Activated naive CD8-positive, alpha-beta T cell treated with anti-CD3 and anti-CD28 coated beads for 36 hours (primary cell): ENCODE measurements at regions not wholly inside any gene's neighbourhood (a gene's known extent, or its start where the extent isn't known, plus 50 kb on each side); places are given as distances from the start of the nearest gene placed in this dataset.

Experiments
- DNase-seq: peaks from one replicate; pipeline ENCODE4 v3.0.0; 2021
- H3K27ac Mint-ChIP-seq: one replicate; pipeline ENCODE4 v1.8.0; 2022; ENCODE audit warnings: mild to moderate bottlenecking, moderate library complexity, mixed read lengths
- H3K27me3 Mint-ChIP-seq: one replicate; pipeline ENCODE4 v1.8.0; 2022; ENCODE audit warnings: mild to moderate bottlenecking, mixed read lengths
- H3K36me3 Mint-ChIP-seq: one replicate; pipeline ENCODE4 v1.8.0; 2021; ENCODE audit warnings: mild to moderate bottlenecking, mixed read lengths
- H3K4me1 Mint-ChIP-seq: one replicate; pipeline ENCODE4 v1.8.0; 2021; ENCODE audit warnings: mixed read lengths
- H3K4me3 Mint-ChIP-seq: one replicate; pipeline ENCODE4 v1.8.0; 2022; ENCODE audit warnings: mild to moderate bottlenecking, moderate library complexity, mixed read lengths
- H3K9me3 Mint-ChIP-seq: one replicate; pipeline ENCODE4 v1.8.0; 2022; ENCODE audit warnings: mixed read lengths

DNA sequence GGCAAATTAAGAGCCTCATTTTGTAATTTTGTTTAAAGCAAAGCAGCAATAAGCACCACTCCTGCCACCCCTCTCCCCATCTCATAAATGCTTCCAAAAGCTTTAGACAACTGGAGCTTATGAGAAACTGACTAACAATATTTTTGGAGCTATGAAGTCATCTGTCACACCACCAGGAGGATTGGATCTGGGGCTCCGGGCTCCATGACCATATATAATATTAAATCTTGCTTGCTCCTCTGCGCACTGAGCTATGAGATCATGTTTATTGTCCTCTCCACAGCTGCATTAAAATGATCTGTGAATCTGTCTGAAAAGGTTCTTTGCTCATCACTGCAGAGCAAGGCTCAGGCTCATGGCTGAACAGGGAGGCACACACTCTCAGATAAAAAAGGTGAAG, 323.7 kb downstream of the ZNF621 start:
- Mint-ChIP-seq H3K36me3 (peaks cover 2% of the 10 kb centered on the region), H3K4me1 (peaks cover 2% of the 10 kb centered on the region), H3K27ac (no peak overlapping the region), H3K27me3 (peaks cover 20% of the 10 kb centered on the region), H3K4me3 (no peak overlapping the region), H3K9me3 (peaks cover 7% of the 10 kb centered on the region)
- DNase-seq = no peak

DNA sequence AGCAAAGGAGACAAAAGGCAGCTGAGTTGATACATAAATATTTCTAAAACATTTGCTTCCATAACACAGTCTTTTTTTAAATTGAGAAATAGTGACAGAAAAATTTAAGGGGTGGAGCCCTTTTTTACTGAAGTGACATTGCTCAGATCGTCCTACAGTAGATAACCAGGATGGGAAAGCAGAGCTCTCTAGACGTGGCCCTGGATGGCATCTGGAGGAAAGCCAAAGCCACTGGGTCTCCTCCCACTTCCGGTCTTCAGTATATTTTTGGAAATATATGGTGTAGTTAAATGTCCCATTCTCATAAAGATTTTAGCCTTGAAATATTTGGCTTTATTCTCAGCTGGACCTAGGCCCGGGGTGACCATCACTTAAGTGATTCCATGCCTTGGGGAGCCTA, 326.1 kb downstream of the ZNF621 start:
- Mint-ChIP-seq H3K9me3 (peaks cover 1% of the 10 kb centered on the region), H3K27me3 (peaks cover 10% of the 10 kb centered on the region), H3K4me3 (no peak overlapping the region), H3K27ac (no peak overlapping the region), H3K36me3 (peaks cover under 1% of the 10 kb centered on the region), H3K4me1 (peaks cover 2% of the 10 kb centered on the region)
- DNase-seq = no peak

DNA sequence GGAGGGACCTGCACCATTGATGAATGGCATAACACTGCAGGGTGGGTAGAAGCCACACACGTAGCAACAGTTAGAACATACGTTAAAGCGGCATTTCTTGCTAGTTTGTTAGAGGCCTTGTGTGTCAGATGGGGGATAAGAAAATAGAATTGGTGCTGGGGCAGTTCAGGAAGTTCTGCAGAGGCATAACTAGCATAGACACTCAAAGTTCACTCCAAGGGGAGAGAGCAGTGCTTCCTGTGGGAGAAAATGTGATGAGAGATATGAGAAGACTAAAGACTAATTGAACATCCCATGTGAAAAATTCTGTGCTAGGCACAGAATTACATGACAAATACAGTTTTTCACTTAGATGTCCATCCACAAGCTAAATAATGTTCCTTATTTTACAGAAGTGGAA, 327.1 kb downstream of the ZNF621 start:
- Mint-ChIP-seq H3K27ac (no peak overlapping the region), H3K4me3 (no peak overlapping the region), H3K36me3 (no peaks in the 10 kb centered on the region), H3K4me1 (peaks cover 2% of the 10 kb centered on the region), H3K9me3 (no peaks in the 10 kb centered on the region), H3K27me3 (peaks cover 1% of the 10 kb centered on the region)
- DNase-seq = no peak

DNA sequence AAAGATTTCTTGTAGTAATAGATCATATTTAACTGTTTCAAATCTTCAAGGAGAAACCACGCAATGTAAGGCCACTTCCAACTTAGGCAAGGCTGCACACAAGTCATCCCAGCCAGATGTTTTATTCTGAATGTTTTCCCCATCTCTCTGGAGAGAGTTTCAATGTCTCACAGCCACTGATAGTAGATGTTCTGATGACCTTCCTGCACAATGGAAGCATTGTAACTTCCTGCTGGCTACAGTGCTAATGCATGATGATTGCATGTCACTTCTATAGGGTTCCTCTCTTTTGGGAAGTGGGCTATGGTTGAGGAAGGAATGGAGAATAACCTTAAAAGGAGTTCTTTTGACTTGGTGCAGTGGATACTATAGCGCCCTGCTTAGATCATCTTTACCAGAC, 328.0 kb downstream of the ZNF621 start:
- H3K4me1 Mint-ChIP-seq = peaks cover 2% of the 10 kb centered on the region
- no peak for DNase-seq
- H3K27ac Mint-ChIP-seq = no peak overlapping the region

DNA sequence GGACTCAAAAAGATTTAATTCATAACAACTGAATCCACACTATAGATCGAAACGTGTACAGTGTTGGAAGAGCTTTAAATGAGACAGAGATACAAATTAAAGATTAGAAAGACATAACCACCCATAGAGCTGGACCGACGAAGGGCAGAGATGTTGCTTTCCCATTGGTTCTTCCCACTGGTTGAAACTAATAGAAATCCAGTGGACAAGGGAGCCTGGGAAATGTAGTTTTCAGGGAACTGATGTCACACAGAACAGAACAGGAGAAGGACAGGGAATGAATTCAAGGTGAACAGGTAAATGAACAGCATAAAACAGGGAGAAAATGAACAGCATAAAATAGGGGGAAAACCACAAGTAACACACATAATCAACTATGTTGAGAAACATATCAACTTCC, 328.7 kb downstream of the ZNF621 start:
- no peak overlapping the region for H3K27ac Mint-ChIP-seq
- H3K9me3 Mint-ChIP-seq = no peaks in the 10 kb centered on the region
- no peaks in the 10 kb centered on the region for H3K27me3 Mint-ChIP-seq
- no peak for DNase-seq
- H3K4me3 Mint-ChIP-seq = no peak overlapping the region
- H3K4me1 Mint-ChIP-seq = peaks cover 2% of the 10 kb centered on the region
- no peaks in the 10 kb centered on the region for H3K36me3 Mint-ChIP-seq

More for the DNA sequence above, 328.0 kb downstream of the ZNF621 start:
- H3K4me3 Mint-ChIP-seq = no peak overlapping the region
- no peaks in the 10 kb centered on the region for H3K36me3 Mint-ChIP-seq
- H3K9me3 Mint-ChIP-seq = no peaks in the 10 kb centered on the region
- no peaks in the 10 kb centered on the region for H3K27me3 Mint-ChIP-seq

DNA sequence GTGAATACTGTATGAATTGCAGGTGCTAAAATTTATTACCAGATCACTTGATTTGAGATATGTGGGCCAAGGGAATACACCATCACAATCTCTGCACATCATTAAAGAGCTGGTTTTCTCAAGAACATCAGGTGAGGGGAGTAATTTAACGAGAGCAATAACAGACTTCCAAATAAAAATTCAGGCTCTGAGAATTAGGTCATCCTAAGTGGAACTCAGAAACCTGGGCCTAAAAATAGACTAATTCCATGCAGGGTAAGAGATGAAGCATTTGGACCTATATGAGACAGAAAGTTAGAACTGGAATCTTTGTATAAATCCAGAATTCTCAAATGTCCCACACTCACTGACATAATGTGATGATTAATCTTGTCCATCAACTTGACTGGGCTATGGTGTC, 331.1 kb downstream of the ZNF621 start:
- Mint-ChIP-seq H3K4me3 (no peak overlapping the region), H3K27ac (no peak overlapping the region), H3K36me3 (no peaks in the 10 kb centered on the region), H3K9me3 (no peaks in the 10 kb centered on the region), H3K4me1 (no peaks in the 10 kb centered on the region), H3K27me3 (no peaks in the 10 kb centered on the region)
- DNase-seq = no peak

DNA sequence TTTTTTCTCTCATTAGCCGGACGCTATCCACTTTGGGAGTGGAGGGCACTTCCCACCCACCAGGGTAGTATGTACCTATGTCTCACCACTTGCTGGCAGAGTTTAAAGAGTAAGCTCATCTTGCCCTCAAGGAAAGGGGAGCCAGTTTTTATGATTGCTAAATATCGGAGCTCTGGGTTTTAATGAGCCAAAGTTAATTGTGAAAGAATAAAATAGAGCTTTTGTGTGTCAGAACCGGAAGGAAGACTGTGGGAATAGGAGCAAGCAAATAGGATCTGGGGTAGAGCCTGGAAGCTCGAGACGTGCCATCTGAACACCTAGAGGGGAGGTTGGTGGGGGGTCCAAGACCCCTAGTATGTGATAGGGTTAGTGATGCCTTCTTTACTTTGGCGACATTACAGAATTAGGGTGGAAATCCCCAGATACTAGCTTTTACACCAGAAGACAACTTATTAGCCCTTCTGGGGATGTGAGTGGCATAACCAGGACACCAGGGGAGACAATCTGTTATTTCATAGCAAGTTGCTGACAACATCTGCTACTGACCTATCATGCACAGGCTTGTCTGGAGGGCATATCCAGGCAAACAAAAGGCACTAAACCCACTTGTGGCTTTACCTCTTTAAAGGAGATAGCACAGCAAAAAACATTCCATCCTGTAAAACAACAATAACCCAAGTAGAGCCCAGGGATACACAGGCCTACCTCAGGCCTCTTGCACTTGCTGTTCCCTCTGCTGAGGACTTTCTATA, 333.8 kb downstream of the ZNF621 start:
- Mint-ChIP-seq H3K27me3 (peaks cover 5% of the 10 kb centered on the region), H3K36me3 (no peaks in the 10 kb centered on the region), H3K9me3 (no peaks in the 10 kb centered on the region), H3K4me3 (no peak overlapping the region), H3K27ac (no peak overlapping the region), H3K4me1 (no peaks in the 10 kb centered on the region)
- no peak for DNase-seq

DNA sequence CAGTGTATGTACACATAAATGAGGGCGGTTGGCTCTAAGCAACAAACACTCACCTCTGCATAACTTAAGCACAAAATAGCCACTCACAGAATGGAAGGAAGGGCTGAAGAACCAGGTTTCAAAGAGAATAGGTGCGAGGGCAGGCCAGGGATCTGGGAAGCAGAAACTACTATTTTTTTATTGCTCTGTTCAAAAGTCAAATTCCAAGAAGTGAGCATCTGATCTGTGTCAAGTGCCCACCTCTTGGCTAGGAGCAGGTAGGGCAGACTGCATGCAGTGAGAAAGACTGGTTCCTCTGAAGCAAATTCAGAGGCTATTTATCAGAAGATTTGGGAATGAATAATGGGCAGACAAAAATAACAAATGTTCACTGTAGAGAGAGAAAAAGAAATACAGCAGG, 336.4 kb upstream of the CTNNB1 start:
- DNase-seq = no peak
- Mint-ChIP-seq H3K27me3 (peaks cover 5% of the 10 kb centered on the region), H3K4me1 (no peaks in the 10 kb centered on the region), H3K27ac (no peak overlapping the region), H3K36me3 (no peaks in the 10 kb centered on the region), H3K4me3 (no peak overlapping the region), H3K9me3 (no peaks in the 10 kb centered on the region)

DNA sequence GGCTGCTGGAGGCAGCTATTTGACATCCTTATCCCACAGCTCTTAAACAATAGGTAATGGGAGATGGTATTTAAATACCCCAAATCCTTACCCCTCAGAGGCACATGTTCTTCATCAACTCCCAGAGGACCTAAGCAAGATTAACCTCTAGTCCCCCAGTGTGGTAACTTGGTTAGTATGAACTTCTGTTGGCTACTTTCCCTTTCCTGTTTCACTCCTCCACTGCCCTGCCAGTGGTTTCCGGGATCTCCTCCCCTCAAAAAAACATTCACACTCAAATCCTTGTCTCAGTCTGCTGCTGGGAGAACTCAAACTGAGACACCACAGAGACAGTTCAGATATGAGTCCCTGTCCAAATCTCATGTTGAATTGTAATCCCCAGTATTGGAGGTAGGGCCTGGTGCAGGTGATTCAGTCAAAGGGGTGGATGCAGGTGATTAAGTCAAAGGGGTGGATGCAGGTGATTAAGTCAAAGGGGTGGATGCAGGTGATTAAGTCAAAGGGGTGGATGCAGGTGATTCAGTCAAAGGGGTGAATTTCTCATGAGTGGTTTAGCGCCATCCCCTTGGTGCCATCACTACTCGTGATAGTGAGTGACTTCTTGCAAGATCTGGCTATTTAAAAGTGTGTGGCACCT, 335.0 kb upstream of the CTNNB1 start:
- Mint-ChIP-seq H3K9me3 (no peaks in the 10 kb centered on the region), H3K27me3 (peaks cover 5% of the 10 kb centered on the region), H3K36me3 (no peaks in the 10 kb centered on the region), H3K4me3 (no peak overlapping the region), H3K4me1 (no peaks in the 10 kb centered on the region), H3K27ac (no peak overlapping the region)
- DNase-seq = no peak

DNA sequence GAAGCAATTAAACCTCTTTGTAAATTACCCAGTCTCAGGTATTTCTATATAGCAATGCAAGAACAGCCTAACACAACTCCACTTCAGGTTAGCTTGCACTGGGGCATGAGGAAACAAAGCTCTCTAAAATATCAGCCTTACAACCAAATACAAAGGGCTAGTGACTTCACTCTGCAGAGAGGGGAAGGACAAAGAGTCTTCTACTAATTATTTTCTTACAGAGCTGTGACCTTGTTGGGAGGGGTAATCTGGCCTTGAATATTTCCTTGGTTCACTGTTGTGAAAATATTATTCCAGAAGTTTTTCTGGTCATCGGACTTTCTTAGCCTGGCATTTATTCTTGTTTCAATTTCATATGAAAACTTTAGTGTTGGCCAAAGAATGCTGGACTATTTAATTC, 334.4 kb upstream of the CTNNB1 start:
- DNase-seq = no peak
- Mint-ChIP-seq H3K4me3 (no peak overlapping the region), H3K27me3 (peaks cover 5% of the 10 kb centered on the region), H3K9me3 (no peaks in the 10 kb centered on the region), H3K4me1 (no peaks in the 10 kb centered on the region), H3K36me3 (no peaks in the 10 kb centered on the region), H3K27ac (no peak overlapping the region)

DNA sequence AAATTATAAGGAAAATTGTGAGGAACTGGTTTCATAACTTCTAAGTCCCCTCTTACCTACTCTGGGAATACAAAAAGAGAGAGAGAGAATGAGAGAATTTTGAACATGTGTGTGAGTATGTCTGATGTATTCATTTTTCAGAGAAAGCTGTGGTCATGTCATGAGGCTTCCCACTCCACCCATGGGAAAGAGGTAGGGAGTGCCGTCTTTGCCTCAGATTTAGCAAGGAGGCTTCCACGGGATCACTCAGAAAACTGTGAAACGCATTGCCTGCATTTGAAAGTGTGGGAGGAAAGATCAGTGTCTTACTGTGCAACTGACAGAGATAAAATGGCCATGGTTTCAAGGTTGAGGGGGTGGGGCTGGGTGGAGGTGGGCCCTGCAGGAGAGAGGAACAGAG, 331.5 kb upstream of the CTNNB1 start:
- no peak overlapping the region for H3K4me3 Mint-ChIP-seq
- H3K27ac Mint-ChIP-seq = no peak overlapping the region
- H3K9me3 Mint-ChIP-seq = no peaks in the 10 kb centered on the region

DNA sequence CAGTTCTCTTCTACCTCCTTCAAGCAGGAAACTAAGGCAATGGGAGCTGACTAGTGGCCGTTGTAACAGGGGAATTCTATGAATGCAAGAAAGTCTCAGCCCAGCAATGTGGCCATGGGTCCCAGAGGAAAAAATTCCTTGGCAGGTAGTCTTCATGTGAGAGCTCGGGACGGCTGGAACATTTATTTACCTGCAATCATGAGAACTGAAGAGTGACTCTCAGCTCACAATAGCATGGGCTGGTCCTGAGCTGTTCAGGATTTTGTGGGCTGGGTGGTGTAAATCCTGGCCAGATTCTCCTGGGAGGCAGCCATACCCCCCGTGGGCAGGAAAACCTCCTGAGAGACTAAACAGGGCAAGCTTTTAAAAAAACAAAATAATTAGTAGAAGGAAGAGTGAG, 330.3 kb upstream of the CTNNB1 start:
- Mint-ChIP-seq H3K4me1 (no peaks in the 10 kb centered on the region), H3K4me3 (no peak overlapping the region)

More for the DNA sequence above, 331.5 kb upstream of the CTNNB1 start:
- DNase-seq = no peak
- H3K27me3 Mint-ChIP-seq = peaks cover 8% of the 10 kb centered on the region
- H3K36me3 Mint-ChIP-seq = no peaks in the 10 kb centered on the region
- H3K4me1 Mint-ChIP-seq = no peaks in the 10 kb centered on the region

DNA sequence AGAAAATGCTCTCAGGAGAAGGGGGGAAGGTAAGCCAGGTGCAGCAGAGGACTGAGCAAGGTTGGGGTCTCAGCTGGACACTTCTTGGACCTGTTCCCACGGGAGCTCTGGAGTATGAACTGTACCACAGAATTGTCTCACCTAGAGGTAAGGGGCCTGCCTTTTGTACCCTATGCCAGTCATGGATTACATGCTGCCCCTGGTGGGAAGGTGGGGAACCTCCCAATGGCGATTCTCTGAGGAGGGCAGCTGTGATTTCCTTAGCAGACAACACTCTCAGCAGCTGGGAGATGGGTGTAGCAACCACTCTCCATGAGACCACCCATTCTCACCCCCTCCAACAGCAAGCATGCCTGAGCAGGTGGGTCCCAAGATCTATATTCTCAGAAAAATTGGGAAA, 329.4 kb upstream of the CTNNB1 start:
- H3K4me3 Mint-ChIP-seq = no peak overlapping the region
- DNase-seq = no peak
- H3K27ac Mint-ChIP-seq = no peak overlapping the region
- no peaks in the 10 kb centered on the region for H3K9me3 Mint-ChIP-seq
- H3K4me1 Mint-ChIP-seq = no peaks in the 10 kb centered on the region
- H3K27me3 Mint-ChIP-seq = peaks cover 3% of the 10 kb centered on the region
- H3K36me3 Mint-ChIP-seq = no peaks in the 10 kb centered on the region

More for the DNA sequence above, 330.3 kb upstream of the CTNNB1 start:
- H3K27me3 Mint-ChIP-seq = peaks cover 3% of the 10 kb centered on the region
- H3K9me3 Mint-ChIP-seq = no peaks in the 10 kb centered on the region
- DNase-seq = no peak
- H3K27ac Mint-ChIP-seq = no peak overlapping the region
- H3K36me3 Mint-ChIP-seq = no peaks in the 10 kb centered on the region

DNA sequence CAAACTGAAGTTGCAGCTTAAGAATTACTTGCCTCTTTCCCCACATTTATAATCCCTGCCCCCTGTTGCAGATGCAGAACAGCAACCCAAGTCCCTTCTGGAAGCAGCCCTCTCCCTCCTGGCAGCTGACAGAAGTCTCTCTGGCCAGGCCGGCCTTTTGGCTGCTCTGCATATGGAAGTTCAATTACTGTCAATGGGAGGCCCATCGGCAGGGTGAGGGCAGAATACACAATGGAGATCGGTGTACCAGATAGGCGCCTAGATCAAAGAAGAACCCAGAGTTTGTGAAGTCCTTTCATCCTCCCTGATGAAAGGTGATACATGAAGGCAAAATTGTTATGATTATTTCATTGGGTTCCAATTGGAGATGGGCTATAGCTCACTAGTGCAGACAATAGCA, 327.9 kb upstream of the CTNNB1 start:
- Mint-ChIP-seq H3K4me3 (no peak overlapping the region), H3K36me3 (no peaks in the 10 kb centered on the region), H3K27me3 (peaks cover 3% of the 10 kb centered on the region), H3K9me3 (no peaks in the 10 kb centered on the region), H3K4me1 (no peaks in the 10 kb centered on the region), H3K27ac (no peak overlapping the region)
- no peak for DNase-seq

DNA sequence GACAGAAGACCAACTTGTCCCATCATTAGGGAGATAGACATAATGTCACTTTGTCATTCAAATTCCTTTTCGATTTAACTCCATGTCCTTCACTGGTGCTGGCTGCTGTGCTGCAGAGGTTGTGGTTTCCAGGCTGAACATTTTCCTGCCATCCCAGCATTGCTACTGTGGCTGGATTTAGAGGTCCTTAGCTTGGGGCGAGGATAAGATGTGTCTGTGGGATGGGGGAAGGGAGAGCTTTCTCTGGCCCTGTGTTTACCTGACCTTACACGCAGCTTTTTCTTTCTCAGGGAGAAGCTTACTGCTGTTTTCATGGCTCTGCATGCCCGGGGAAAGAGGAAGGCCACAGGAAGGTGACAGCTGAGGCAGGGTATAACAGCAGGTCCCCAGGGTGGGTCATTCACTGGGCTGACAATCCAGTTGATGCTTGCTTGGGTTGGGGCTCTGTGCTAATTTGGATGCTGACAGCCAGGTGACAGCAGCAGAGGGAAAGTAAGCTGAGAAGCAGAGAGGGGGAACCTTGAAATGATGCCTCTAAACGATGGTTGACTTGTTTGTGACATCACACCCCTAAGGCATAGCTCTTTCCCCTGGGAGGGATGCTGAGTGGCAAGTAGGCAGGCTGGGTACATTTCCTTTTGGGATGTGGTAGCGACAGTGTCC, 326.9 kb upstream of the CTNNB1 start:
- H3K4me1 Mint-ChIP-seq = no peaks in the 10 kb centered on the region
- no peak for DNase-seq
- no peaks in the 10 kb centered on the region for H3K36me3 Mint-ChIP-seq
- no peaks in the 10 kb centered on the region for H3K9me3 Mint-ChIP-seq
- no peak overlapping the region for H3K27ac Mint-ChIP-seq
- peaks cover 3% of the 10 kb centered on the region for H3K27me3 Mint-ChIP-seq
- no peak overlapping the region for H3K4me3 Mint-ChIP-seq

DNA sequence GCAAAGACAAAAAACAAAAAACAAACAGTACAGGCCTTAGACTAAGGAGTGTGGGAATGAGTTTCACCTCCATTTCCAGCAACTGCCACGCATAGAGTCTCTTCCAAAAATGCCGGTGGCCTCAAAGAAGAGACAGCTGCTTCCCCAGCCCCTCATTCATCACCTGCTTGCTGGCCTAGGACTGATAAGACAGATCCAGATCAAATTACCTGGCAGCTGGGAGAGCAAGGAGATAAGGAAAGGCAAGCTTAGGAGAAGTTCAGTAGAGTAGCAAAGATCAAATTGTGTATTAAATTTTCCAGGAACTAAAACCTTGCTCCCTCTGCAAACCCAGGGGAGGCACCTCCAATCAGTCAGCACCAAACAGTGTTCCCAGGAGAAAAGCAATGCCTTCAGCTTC, 325.8 kb upstream of the CTNNB1 start:
- no peaks in the 10 kb centered on the region for H3K9me3 Mint-ChIP-seq

More for the DNA sequence above, 325.8 kb upstream of the CTNNB1 start:
- H3K4me3 Mint-ChIP-seq = no peak overlapping the region
- no peak overlapping the region for H3K27ac Mint-ChIP-seq
- no peaks in the 10 kb centered on the region for H3K36me3 Mint-ChIP-seq
- no peaks in the 10 kb centered on the region for H3K4me1 Mint-ChIP-seq
- no peak for DNase-seq
- peaks cover 3% of the 10 kb centered on the region for H3K27me3 Mint-ChIP-seq
